Fibroblast of skin of abdomen (primary cell): ENCODE measurements at regions not wholly inside any gene's neighbourhood (a gene's known extent, or its start where the extent isn't known, plus 50 kb on each side); places are given as distances from the start of the nearest gene placed in this dataset.

ENCODE experiments used
- DNase-seq: peaks from one replicate; pipeline ENCODE4 v3.0.0-alpha.2; 2013

DNA sequence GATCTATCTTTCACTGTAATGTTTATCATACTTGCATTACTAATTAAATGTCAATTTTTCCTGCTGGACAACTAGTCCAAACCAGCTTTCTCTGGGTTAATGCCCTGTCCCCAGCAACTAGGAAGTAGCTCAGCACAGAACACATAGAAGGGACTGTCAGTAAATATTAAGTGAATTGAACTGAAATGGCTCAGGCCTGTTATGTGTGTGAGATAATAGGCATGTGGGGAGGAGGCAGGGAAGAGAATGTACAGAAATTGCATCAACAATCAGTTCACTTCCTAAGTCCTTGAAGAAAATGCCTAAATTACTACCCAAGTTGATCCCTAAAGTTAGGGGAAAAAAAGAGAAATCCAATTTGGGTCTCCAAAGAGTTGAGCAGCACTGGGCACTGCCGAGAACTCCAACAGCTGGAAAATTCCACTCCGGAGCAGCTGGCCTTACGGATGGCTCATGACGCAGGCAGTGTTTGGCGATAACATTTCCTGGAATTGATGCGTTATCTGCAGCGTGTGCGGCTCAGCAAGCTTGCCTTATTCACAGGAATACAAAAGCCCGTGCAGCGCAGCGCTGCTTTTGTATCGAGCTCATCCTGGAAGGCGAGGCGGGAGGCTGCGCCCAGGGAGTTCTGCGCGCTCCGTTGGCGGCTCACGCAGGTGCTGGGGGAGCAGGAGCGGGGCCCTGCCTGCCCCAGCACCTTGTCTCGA lies 297.3 kb upstream of the LCORL start:
- DNase-seq: peak; percentile 2

DNA sequence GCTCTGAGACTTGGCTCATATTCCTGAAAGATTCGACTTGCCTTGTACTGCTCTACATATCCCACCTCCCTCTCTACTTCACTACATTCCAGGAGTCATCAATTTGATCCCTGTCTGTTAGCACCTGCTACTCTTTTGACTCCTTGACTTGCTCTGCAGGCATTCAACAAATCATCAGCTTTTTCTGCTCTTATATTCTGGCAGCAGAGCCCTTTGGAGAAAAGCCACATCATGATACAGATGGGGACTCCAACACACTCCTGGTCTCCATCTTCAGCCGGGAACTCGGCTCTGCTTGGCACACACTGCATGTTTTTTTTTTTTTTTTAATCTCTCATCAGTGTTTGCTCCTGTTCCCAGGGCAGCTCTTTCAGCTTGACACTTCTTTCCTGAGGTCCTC lies 293.2 kb upstream of the LCORL start:
- no peak for DNase-seq

DNA sequence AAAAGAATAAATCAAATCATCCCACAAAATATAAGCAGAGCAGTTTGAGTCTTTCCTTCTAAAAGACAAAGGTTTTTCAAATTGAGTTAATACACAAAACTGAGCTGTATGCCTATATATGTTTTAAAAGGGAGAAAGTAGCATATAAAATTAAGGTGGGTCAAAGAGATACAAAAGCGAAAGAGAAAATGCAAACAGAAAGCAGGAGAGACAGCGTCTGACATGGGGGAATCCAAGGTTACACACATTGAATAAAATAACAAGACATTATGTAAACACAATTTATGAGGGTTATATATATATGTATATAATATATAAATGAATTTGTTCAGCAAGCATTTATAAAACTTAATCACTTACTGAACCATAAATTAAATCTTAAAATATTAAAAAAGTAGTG lies 276.1 kb upstream of the LCORL start:
- DNase-seq: no peak

DNA sequence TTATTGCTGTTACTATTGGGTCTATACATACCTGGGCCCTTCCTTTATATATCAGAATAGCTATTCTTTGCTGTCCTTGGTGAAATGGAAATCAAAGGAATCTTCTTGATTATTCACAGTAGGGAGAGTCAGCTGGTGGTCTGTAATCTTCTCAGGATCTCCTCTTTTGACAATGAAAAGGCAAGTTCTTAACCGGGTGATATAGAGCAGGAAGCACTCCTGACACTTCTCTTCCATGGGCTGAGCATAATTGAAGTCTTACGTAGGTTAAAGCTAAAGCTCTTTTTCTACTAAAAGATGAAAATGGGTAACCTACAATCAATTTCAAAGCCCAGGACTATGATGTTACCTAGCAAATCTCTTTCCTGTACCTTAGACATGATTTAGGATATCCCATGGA lies 274.9 kb upstream of the LCORL start:
- DNase-seq: no peak

DNA sequence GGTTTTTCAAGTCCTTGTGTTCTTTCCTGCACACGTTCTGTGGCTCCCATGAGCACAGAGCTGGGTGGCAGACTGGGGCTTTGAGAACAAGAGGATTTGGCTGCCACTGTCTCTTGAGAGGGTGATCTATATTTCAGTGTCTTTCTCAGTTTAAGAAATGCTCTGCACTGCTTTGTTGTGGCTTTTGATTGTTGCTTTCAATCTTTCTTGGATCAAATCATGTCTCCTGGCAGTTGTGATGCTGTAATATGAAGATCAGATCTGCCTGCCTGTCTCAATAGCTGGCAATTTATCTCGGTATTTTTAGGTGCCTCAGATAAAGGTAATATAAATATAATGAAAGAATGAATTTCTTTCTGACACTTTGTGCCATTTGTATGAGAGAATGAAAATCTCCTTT lies 273.3 kb upstream of the LCORL start:
- DNase-seq: no peak

DNA sequence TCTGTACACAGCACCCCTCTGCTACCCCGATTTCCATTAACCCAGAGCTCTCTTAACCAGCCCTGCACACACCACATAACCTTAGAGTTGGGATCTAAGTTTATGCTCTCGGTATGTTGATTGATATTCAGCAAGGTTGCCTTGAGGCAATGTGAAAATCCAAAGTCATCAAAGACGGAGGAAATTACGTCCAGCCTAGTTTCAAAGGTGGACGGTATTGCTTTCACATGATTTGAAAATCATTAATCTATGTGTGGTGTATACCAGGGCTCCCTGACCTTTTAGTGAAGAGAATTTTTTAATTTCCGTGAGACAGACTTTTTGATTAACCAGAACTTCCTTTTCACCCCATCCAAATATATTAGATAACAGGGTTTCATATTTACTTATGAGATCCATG lies 272.5 kb upstream of the LCORL start:
- DNase-seq: no peak

DNA sequence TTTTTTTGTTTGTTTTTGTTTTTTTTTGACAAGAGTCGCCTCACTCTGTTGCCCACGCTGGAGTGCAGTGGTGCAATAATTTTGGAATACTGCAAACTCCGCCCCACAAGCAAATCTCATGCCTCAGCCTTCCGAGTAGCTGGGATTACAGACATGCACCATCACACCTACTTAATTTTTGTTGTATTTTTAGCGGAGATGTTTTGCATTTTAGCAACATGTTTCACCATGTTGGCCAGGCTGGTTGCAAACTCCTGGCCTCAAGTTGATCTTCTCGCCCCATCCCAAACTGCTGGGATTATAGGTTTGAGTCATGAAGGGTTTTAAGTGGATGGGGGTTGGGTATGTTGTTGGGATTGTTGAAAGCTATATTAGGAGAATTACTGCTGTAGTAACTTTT lies 270.9 kb upstream of the LCORL start:
- no peak for DNase-seq

DNA sequence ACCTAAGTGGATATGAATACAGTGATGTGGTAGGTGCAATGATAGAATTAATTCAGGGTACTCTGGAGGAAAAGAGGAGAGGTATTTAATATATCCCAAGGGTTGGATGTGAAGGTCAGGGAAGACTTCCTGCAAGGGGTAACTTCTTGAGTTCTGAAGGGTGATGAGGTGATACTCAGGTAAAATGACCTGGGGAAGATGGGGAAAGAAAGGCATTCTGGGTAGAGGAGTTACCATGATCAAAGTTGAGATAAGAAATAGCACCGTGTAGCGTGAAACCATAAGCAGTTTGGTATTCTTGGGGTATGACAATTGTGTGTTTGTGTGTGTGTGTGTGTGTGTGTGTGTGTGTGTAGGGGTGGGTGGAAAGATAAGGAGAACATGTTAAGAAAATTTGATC lies 270.4 kb upstream of the LCORL start:
- no peak for DNase-seq

DNA sequence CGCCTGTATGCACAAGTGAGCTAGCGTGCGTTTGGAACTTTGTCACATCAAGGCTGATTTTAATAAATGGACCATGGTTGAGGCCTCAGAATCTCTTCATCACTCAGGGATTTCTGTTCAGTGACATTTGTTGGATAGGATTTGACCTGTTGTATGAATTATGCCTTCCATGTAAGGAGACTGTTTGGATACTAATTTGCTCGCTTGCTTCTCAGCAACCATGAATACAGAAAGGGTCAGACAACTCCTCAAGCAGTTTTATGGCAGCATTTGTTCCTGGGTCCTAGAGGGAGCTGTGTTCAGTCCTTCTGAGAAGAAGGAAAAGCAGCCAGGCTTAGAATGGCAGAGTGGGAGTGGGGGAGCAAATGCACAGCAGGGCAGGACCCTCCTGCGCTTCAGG lies 269.7 kb upstream of the LCORL start:
- DNase-seq: no peak

DNA sequence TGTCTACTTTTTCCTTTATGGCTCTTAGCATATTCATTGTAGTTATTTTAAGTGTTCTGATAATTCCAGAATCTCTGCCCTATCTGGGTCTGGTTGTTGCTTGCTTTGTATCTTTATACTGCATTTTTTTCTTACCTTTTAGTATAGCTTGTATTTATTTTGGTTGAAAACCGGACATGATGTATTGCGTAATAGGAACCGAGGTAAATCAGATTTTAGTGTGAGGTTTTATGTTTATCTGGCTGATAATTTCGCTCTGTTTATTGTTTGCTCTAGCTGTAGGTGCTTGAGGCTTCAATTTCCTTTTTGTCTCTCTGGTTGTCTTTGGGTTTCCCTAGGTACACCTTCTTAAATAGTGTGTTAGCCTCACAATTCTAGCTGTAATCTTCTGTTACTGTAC lies 263.8 kb upstream of the LCORL start:
- DNase-seq: no peak

DNA sequence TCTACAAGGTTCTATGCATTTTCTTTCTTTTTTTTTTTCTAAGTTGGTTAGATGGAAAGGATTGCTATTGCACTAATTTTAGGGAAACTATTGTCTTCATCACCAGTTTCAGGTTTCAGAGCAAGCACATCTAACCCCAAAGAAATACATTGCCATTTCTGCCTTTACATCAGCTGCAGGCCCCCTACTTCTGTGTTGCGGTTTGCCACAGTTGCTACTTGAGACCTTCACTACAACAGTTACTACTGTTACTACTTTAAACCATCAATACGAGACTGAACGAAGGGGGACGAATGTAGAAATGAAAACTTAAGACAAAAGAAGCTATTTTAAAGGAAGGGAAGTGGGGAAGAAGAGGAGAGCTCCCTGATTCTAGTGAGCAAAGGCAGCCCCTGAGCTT lies 256.7 kb upstream of the LCORL start:
- DNase-seq: no peak

DNA sequence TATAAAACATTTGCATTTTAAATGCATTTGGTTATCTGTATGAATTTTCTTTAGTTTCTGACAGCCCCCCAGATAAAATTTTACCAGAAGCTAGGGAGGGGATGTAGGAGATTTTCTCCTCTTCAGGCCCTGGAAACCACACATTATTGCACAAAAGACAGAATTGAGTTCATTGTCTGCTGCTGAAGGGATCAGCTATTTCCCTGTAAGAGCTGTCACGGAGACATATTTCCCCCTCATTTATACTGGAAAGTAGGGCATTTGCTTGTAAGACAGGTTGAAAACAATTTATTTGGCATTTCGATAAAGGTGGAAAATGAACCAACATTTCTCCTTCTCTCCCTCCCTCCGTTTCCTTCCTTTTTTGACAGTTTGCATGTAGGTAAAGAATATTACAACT lies 241.3 kb upstream of the LCORL start:
- no peak for DNase-seq

DNA sequence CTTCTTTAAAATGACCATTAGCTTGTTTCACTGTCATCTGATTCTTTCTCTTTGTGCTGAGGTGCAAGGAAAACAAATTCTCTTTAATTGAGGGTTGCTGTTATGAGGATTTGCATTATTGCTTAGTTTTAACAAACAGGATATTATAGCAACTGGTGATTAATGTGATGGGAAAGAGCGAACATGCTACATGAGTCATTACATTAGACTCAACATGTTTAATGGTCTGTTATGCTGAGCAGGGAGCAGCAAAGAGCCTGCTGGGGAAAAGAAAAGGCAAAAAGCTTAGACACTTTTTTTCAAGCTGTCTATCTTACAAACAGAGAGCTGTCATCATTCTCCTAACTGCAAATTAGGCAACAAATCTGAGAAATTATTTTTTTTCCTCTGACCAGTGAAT lies 230.5 kb upstream of the LCORL start:
- no peak for DNase-seq

DNA sequence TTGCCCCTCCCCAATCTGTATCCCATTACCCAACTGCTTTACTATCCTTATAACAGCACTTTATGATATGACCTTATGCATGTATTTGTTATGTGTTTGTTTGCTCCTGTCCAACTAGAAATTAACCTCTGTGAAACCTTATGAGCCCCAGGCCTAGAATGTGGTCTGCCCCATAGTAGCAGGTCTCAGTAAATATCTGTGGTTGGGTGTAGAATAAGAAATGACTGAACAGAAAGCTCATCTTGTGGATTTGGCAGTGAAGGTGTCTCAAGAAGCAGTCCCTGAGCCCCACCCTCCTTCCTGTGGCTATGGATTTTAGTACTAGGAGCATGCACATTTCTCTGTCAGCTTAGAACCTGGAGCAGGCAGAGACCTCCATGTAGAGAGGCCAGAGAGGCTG lies 229.0 kb upstream of the LCORL start:
- DNase-seq: no peak

DNA sequence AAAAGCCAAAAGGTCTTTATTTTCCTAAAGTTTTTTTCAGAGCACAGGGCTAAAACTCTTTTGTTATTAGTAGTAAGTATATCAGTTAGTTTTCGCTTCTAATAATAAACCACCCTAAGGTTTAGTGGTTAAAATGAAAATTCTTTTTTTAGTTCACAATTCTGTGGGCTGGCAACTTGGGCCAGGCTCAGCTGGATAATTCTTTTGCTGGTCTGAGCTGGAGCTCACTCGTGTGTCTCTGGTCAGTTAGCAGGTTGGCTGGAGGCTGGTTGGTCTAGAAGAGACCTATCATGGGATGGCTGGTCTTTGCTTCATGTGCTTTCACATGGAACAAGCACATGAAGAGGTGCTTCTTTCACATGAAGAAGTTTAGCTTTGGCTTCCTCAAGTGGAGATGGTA lies 227.1 kb upstream of the LCORL start:
- no peak for DNase-seq

DNA sequence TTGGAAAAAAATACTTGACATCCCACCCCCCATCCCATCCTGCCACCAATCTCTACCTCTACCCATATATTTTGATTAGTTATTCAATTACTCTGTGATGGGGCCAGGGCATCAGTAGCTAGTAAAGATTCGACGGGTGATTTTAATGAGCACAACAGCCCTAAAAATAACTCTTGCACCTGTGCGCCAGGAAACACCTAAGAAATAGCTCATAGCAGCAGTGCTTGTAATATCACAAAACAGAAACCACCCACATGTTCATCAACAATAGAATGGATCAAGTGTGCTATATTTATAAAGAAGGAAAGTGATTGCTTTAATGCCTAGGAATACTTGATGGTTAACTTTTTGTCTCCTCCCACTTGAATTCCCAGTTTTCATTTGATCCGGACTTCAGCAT lies 225.6 kb upstream of the LCORL start:
- DNase-seq: no peak

DNA sequence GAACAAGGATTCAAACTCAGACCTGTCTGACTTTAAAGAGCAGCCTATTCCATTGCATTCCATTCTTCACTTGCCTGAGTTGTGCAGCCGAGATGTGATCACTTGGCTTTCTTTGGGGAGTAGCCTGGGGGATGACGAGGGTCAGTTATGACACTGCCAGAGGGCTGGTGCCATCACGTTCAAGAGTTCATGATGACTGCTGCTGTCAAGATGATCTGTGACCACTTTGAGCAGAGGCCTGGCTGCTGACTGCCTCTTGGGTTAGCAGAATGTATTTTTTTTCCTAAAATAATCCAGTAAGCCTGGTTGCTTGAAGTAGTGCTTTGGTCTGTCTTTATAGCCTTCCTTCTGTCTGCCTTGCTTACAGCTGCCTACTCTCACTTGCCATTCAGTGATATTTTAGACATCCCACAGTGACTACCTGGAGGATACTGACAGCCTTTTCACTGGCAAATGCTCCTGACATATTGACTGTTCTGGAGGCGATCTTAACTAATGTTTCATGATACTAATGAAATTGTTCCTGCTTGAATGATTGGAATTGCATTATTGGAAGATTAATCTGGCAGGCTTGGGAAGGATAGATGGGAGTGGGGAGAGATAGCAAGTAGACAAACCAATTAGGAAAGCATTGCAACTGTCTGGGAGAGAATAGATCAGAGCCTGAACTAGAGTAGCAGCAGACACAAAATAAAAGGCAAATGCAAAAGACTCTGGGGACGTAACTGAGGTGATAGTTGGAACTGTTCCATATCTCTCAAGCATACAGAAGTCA lies 221.6 kb upstream of the LCORL start:
- DNase-seq: no peak

DNA sequence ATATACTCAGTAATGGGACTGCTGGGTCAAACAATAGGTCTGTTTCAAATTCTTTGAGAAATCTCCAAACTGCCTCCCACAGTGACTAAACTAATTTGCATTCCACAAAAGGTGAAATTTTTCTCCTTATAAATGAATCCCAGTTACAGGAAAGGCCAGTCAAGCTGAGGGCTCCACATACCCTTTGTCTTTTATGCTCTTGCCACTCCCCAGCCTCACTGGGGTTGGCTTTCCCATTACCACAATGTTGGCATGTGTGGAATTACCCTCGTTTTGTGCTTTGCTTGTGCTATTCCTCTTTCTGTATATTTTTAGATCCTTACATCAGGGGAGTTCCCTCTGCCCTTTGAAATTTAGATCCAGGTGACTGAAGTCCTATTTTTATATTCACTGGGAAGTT lies 220.2 kb upstream of the LCORL start:
- DNase-seq: no peak

DNA sequence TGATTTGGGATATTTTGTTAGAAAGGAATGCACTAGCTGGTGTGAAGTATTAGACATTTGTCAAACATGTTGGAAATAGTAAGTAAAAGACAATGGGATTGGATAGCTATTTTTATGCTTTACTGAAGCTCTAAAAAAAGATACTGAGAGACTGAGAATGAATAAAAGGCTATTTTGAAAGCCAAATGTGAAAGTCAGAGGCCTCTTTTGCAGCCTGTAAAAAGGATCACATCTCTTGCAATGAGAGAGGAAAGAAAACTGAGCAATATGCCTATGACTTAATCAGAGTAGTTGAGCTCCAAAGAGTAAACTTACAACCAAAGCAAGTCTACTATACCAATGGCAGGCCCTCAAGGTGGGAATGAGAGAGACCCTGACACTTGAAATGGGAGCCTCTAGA lies 212.6 kb upstream of the LCORL start:
- DNase-seq: no peak

DNA sequence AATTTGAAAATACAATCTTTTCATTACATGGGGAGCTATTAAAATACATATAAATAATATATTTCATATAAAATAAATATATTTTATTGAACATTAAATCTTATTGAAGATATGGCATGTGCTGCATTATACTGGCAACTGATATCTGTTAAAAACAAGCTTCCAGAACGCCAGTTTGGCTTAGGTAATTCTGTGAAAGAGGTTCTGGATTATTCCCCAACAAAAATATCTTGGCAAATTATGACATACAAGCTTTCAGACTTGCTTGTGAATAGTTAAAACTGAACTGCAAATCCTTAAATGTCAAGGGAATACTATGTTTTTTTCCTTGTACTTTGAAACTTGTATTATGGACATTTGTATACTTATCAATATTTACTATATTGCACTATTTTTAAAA lies 210.2 kb upstream of the LCORL start:
- no peak for DNase-seq

DNA sequence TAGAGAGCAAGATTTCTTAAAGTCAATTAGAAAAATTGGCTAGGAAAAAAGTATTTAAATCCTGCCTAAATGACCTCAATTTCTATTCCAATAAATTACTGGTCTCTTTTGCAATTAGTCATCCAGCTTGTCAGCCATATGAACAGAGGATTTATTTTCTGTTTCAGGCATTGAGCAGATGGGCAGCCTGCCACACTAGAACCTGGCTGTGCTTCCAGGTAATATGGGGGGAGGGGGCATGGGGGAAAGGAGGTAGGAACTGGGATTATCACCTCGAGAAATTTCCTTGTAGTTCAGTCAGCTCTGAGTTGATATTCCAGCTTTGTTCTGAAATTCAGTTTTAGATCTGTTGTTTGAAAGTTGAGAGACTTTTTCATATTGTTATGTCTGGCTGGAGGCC lies 206.3 kb upstream of the LCORL start:
- DNase-seq: no peak

DNA sequence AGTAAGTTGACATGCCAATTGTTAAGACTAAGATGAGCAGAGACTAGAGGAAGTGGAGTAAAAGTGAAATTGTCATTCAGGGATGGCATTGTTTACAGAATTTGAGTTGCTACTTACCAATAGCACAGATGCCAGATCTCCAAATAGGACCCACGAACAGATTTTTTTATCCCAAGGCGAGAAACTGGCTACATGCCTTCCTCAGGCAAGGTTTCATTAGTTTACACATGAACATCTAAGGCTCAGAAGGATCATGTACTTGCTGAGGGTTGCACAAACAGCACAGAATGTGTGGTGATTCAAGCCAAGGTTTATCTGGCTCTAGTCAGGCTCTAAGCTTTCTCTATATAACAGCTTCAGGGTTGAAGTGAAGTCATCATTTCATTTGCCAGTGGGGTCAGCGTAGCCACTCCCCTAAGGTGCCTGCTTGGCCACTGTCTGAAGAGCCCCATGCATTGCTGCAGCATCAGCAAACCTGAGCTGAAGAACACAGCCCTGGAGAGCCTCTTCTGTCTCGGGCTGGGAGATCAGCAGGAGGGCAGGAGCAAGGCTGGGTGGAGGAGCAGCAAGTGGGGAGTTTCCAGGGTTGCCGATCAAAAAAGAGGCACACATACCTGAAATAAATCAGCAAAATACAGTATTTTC lies 193.0 kb upstream of the LCORL start:
- DNase-seq: no peak

DNA sequence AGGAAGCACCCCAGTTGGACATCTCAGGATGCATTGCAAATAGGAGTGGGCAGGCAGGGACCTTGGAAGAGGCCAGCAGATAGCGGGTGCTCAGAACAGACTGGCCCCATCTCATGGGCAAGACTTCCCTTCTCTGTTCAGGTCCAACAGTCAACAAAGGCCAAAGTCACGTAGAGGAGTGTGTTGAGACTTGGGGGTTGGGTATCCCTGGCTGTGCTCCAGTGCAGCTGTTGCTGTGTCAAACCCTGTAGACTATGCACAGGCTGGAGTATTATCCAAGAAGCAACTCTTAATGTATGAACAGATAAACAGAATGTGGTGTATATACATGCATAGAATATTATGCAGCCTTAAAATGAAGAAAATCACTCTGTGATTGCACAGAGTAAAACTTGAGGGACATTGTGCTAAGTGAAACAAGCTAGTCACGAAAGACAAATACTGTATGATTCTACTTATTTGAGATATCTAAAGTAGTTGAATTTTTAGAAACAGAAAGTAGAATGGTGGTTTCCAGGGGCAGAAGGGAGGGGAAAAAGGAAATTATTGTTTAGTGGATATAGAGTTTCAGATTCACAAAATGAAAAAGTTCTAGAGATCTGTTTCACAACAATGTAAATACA lies 192.1 kb upstream of the LCORL start:
- no peak for DNase-seq

DNA sequence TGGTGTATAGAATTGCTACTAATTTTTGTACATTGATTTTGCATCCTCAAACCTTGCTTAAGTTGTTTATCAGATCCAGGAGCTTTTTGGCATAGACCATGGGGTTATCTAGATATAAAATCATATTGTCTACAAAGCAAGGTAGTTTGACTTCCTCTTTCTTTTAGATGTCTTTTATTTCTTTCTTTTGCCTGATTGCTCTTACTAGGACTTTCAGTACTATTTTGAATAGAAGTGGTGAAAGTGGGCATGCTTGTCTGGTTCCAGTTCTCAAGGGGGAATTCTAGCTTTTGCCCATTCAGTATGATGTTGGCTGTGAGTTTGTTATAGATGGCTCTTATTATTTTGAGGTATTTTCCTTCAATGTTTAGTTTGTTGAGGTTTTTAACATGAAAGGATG lies 187.9 kb upstream of the LCORL start:
- no peak for DNase-seq
